ENCODE measurements at regions not wholly inside any gene's neighbourhood (a gene's known extent, or its start where the extent isn't known, plus 50 kb on each side); places are given as distances from the start of the nearest gene placed in this dataset.

- H3K27ac ChIP-seq = no peak overlapping the region
- TF ChIP-seq CTCF (IDR thresholded peaks at IDR 0.05) (no peak), ZFX (IDR thresholded peaks at IDR 0.05; ENCODE audit: borderline replicate concordance) (no peak)
Measured at GRCh38 chr4:175504318-175504717, 307.7 kb downstream of the GPM6A start.

- no peak overlapping the region for H3K27ac ChIP-seq
- TF ChIP-seq ZFX (IDR thresholded peaks at IDR 0.05; ENCODE audit: borderline replicate concordance) (no peak), CTCF (IDR thresholded peaks at IDR 0.05) (peak; percentile 41)
Measured at GRCh38 chr4:175509320-175509719, 302.7 kb downstream of the GPM6A start.

- H3K27ac ChIP-seq = no peak overlapping the region
- TF ChIP-seq ZFX (IDR thresholded peaks at IDR 0.05; ENCODE audit: borderline replicate concordance) = no peak
- TF ChIP-seq CTCF (IDR thresholded peaks at IDR 0.05) = no peak
Measured at GRCh38 chr4:175511861-175512260, 300.2 kb downstream of the GPM6A start.

GRCh38 chr4:175514174-175514573 lies 297.9 kb downstream of the GPM6A start:
- TF ChIP-seq CTCF (IDR thresholded peaks at IDR 0.05) = no peak
- TF ChIP-seq ZFX (IDR thresholded peaks at IDR 0.05; ENCODE audit: borderline replicate concordance) = no peak
- H3K27ac ChIP-seq = no peak overlapping the region

- no peak overlapping the region for H3K27ac ChIP-seq
- TF ChIP-seq CTCF (IDR thresholded peaks at IDR 0.05) (no peak), ZFX (IDR thresholded peaks at IDR 0.05; ENCODE audit: borderline replicate concordance) (no peak)
Measured at GRCh38 chr4:175530655-175531054, 281.4 kb downstream of the GPM6A start.

- no peak overlapping the region for H3K27ac ChIP-seq
- TF ChIP-seq ZFX (IDR thresholded peaks at IDR 0.05; ENCODE audit: borderline replicate concordance) = no peak
- no peak for TF ChIP-seq CTCF (IDR thresholded peaks at IDR 0.05)
Measured at GRCh38 chr4:175531405-175532091, 280.5 kb downstream of the GPM6A start.

- peak overlapping the region; percentile 12; the same call in 1 of the 2 replicates for H3K27ac ChIP-seq
- no peak for TF ChIP-seq ZFX (IDR thresholded peaks at IDR 0.05; ENCODE audit: borderline replicate concordance)
- peak; percentile 71 for TF ChIP-seq CTCF (IDR thresholded peaks at IDR 0.05)
Measured at GRCh38 chr4:175536852-175537453, 275.1 kb downstream of the GPM6A start.

Data from 22Rv1 (cell line).